ENCODE measurements at regions not wholly inside any gene's neighbourhood (a gene's known extent, or its start where the extent isn't known, plus 50 kb on each side); places are given as distances from the start of the nearest gene placed in this dataset.

- Mint-ChIP-seq H3K27me3 (no peaks in the 10 kb centered on the region), H3K4me3 (no peak overlapping the region), H3K36me3 (no peaks in the 10 kb centered on the region), H3K27ac (no peak overlapping the region), H3K9me3 (no peaks in the 10 kb centered on the region), H3K4me1 (no peaks in the 10 kb centered on the region)
- ATAC-seq (replicated peaks), result no peak
- DNase-seq, result no peak
These were observed 94.3 kb upstream of the NR3C1 start for GRCh38 chr5:143497749-143498148.

- Mint-ChIP-seq H3K36me3 (no peaks in the 10 kb centered on the region), H3K9me3 (peaks cover 0 to 3% of the 10 kb centered on the region in 2 donors), H3K27ac (no peak overlapping the region), H3K27me3 (no peaks in the 10 kb centered on the region), H3K4me3 (no peak overlapping the region), H3K4me1 (no peaks in the 10 kb centered on the region)
- ATAC-seq (replicated peaks) (no peak), DNase-seq (no peak)
These were observed 93.5 kb upstream of the NR3C1 start for GRCh38 chr5:143496943-143497342.

GRCh38 chr5:143495821-143496275, 92.4 kb upstream of the NR3C1 start:
- H3K36me3 Mint-ChIP-seq, result no peaks in the 10 kb centered on the region
- no peaks in the 10 kb centered on the region for H3K27me3 Mint-ChIP-seq
- no peak for ATAC-seq (replicated peaks)
- peaks cover 0 to 3% of the 10 kb centered on the region in 2 donors for H3K9me3 Mint-ChIP-seq
- no peak overlapping the region for H3K27ac Mint-ChIP-seq
- H3K4me3 Mint-ChIP-seq, result no peak overlapping the region
- no peak for DNase-seq
- no peaks in the 10 kb centered on the region for H3K4me1 Mint-ChIP-seq

GRCh38 chr5:143495110-143495509, 91.6 kb upstream of the NR3C1 start:
- DNase-seq (no peak), ATAC-seq (replicated peaks) (no peak)
- Mint-ChIP-seq H3K27ac (no peak overlapping the region), H3K4me1 (no peaks in the 10 kb centered on the region), H3K9me3 (peaks cover 0 to 3% of the 10 kb centered on the region in 2 donors), H3K4me3 (no peak overlapping the region), H3K27me3 (no peaks in the 10 kb centered on the region), H3K36me3 (no peaks in the 10 kb centered on the region)

- no peak overlapping the region for H3K27ac Mint-ChIP-seq
- no peak overlapping the region for H3K4me3 Mint-ChIP-seq
- H3K36me3 Mint-ChIP-seq, result no peaks in the 10 kb centered on the region
- ATAC-seq (replicated peaks) (no peak), DNase-seq (no peak)
- H3K27me3 Mint-ChIP-seq, result no peaks in the 10 kb centered on the region
- no peaks in the 10 kb centered on the region for H3K4me1 Mint-ChIP-seq
- peaks cover 0 to 3% of the 10 kb centered on the region in 2 donors for H3K9me3 Mint-ChIP-seq
These were observed 91.1 kb upstream of the NR3C1 start for GRCh38 chr5:143494595-143494994.

- Mint-ChIP-seq H3K4me1 (no peaks in the 10 kb centered on the region), H3K36me3 (no peaks in the 10 kb centered on the region), H3K4me3 (no peak overlapping the region), H3K27me3 (no peaks in the 10 kb centered on the region), H3K27ac (no peak overlapping the region), H3K9me3 (peaks cover 0 to 3% of the 10 kb centered on the region in 2 donors)
- ATAC-seq (replicated peaks), result no peak
- no peak for DNase-seq
These were observed 90.7 kb upstream of the NR3C1 start for GRCh38 chr5:143494162-143494561.

GRCh38 chr5:143492783-143493182, 89.3 kb upstream of the NR3C1 start:
- ATAC-seq (replicated peaks) (no peak), DNase-seq (no peak)
- no peak overlapping the region for H3K4me3 Mint-ChIP-seq
- H3K27me3 Mint-ChIP-seq, result no peaks in the 10 kb centered on the region
- no peaks in the 10 kb centered on the region for H3K36me3 Mint-ChIP-seq
- no peaks in the 10 kb centered on the region for H3K4me1 Mint-ChIP-seq
- H3K27ac Mint-ChIP-seq, result no peak overlapping the region
- peaks cover 0 to 3% of the 10 kb centered on the region in 2 donors for H3K9me3 Mint-ChIP-seq

- ATAC-seq (replicated peaks) (no peak), DNase-seq (no peak)
- Mint-ChIP-seq H3K27ac (no peak overlapping the region), H3K27me3 (no peaks in the 10 kb centered on the region), H3K36me3 (no peaks in the 10 kb centered on the region), H3K4me1 (no peaks in the 10 kb centered on the region), H3K4me3 (no peak overlapping the region), H3K9me3 (peaks cover 0 to 3% of the 10 kb centered on the region in 2 donors)
These were observed 88.2 kb upstream of the NR3C1 start for GRCh38 chr5:143491646-143492045.

- ATAC-seq (replicated peaks), result no peak
- Mint-ChIP-seq H3K36me3 (no peaks in the 10 kb centered on the region), H3K27me3 (no peaks in the 10 kb centered on the region), H3K9me3 (peaks cover 0 to 3% of the 10 kb centered on the region in 2 donors), H3K4me1 (no peaks in the 10 kb centered on the region), H3K27ac (no peak overlapping the region), H3K4me3 (no peak overlapping the region)
- DNase-seq, result no peak
These were observed 84.9 kb upstream of the NR3C1 start for GRCh38 chr5:143488381-143488780.

- H3K36me3 Mint-ChIP-seq, result no peaks in the 10 kb centered on the region
- H3K4me1 Mint-ChIP-seq, result no peaks in the 10 kb centered on the region
- DNase-seq (no peak), ATAC-seq (replicated peaks) (no peak)
- H3K27me3 Mint-ChIP-seq, result no peaks in the 10 kb centered on the region
- H3K4me3 Mint-ChIP-seq, result no peak overlapping the region
- H3K9me3 Mint-ChIP-seq, result no peaks in the 10 kb centered on the region
- no peak overlapping the region for H3K27ac Mint-ChIP-seq
These were observed 81.1 kb upstream of the NR3C1 start for GRCh38 chr5:143484601-143485000.

GRCh38 chr5:143481697-143482531, 78.4 kb upstream of the NR3C1 start:
- H3K9me3 Mint-ChIP-seq, result no peaks in the 10 kb centered on the region
- no peaks in the 10 kb centered on the region for H3K27me3 Mint-ChIP-seq
- DNase-seq, result no peak
- H3K4me1 Mint-ChIP-seq, result no peaks in the 10 kb centered on the region
- H3K4me3 Mint-ChIP-seq, result no peak overlapping the region
- no peak for ATAC-seq (replicated peaks)
- H3K27ac Mint-ChIP-seq, result no peak overlapping the region
- no peaks in the 10 kb centered on the region for H3K36me3 Mint-ChIP-seq

GRCh38 chr5:143480001-143480400, 76.5 kb upstream of the NR3C1 start:
- no peaks in the 10 kb centered on the region for H3K27me3 Mint-ChIP-seq
- H3K4me1 Mint-ChIP-seq, result no peaks in the 10 kb centered on the region
- H3K36me3 Mint-ChIP-seq, result no peaks in the 10 kb centered on the region
- no peak overlapping the region for H3K4me3 Mint-ChIP-seq
- ATAC-seq (replicated peaks) (no peak), DNase-seq (no peak)
- H3K9me3 Mint-ChIP-seq, result no peaks in the 10 kb centered on the region
- H3K27ac Mint-ChIP-seq, result no peak overlapping the region

GRCh38 chr5:143479394-143479793, 75.9 kb upstream of the NR3C1 start:
- no peaks in the 10 kb centered on the region for H3K36me3 Mint-ChIP-seq
- no peak overlapping the region for H3K27ac Mint-ChIP-seq
- ATAC-seq (replicated peaks) (no peak), DNase-seq (no peak)
- no peaks in the 10 kb centered on the region for H3K9me3 Mint-ChIP-seq
- no peaks in the 10 kb centered on the region for H3K4me1 Mint-ChIP-seq
- H3K4me3 Mint-ChIP-seq, result no peak overlapping the region
- no peaks in the 10 kb centered on the region for H3K27me3 Mint-ChIP-seq

- DNase-seq (no peak), ATAC-seq (replicated peaks) (no peak)
- H3K27ac Mint-ChIP-seq, result no peak overlapping the region
- no peaks in the 10 kb centered on the region for H3K27me3 Mint-ChIP-seq
- H3K36me3 Mint-ChIP-seq, result no peaks in the 10 kb centered on the region
- H3K4me1 Mint-ChIP-seq, result no peaks in the 10 kb centered on the region
- no peak overlapping the region for H3K4me3 Mint-ChIP-seq
- H3K9me3 Mint-ChIP-seq, result no peaks in the 10 kb centered on the region
These were observed 73.2 kb upstream of the NR3C1 start for GRCh38 chr5:143476601-143477211.

GRCh38 chr5:143474616-143475015, 71.1 kb upstream of the NR3C1 start:
- Mint-ChIP-seq H3K36me3 (no peaks in the 10 kb centered on the region), H3K4me1 (no peaks in the 10 kb centered on the region), H3K9me3 (no peaks in the 10 kb centered on the region), H3K27me3 (no peaks in the 10 kb centered on the region), H3K4me3 (no peak overlapping the region), H3K27ac (no peak overlapping the region)
- DNase-seq, result no peak
- no peak for ATAC-seq (replicated peaks)

Measured in stimulated activated naive B cell treated with anti-CD40 and anti-IgM and Interleukin-4, amounts not matched to agents 10 μg/mL and 1 μg/mL and 100 μg/mL, for 72 hours (primary cell).